ENCODE measurements at regions not wholly inside any gene's neighbourhood (a gene's known extent, or its start where the extent isn't known, plus 50 kb on each side); places are given as distances from the start of the nearest gene placed in this dataset.

GRCh38 chr3:102980355-102980696, 545.5 kb downstream of the ZPLD1 start:
- TF ChIP-seq NFIC (IDR thresholded peaks at IDR 0.05; ENCODE audit: low read depth, low read length) (no peak), TCF12 (IDR thresholded peaks at IDR 0.05; ENCODE audit: low read depth, low read length) (no peak), EZH2 (IDR thresholded peaks at IDR 0.05; ENCODE audit: borderline replicate concordance, control insufficient read depth, low read depth, low read length) (no peak), EGR1 (IDR thresholded peaks at IDR 0.05; ENCODE audit: borderline replicate concordance in 1 of 2, low read depth in 2 of 2, low read length in 2 of 2) (no peak), POLR2A (IDR thresholded peaks at IDR 0.05; ENCODE audit: low read depth, low read length) (no peak), CTCF (IDR thresholded peaks at IDR 0.05 in 2 of 3, conservative IDR thresholded peaks at IDR 0.05 in 1 of 3; ENCODE audit: control insufficient read depth in 2 of 3, extremely low read depth in 1 of 3, insufficient read depth in 1 of 3, low read depth in 3 of 3, low read length in 3 of 3) (no peak), JUND (IDR thresholded peaks at IDR 0.05; ENCODE audit: low read depth, low read length) (no peak), RFX5 (IDR thresholded peaks at IDR 0.05; ENCODE audit: low read depth, low read length) (no peak), ZNF274 (IDR thresholded peaks at IDR 0.05; ENCODE audit: insufficient read depth, insufficient read length) (no peak), POLR2AphosphoS2 (IDR thresholded peaks at IDR 0.05; ENCODE audit: low read depth, low read length) (no peak), IRF3 (IDR thresholded peaks at IDR 0.05) (no peak)
